Bronchial epithelial cell (primary cell): ENCODE measurements at regions not wholly inside any gene's neighbourhood (a gene's known extent, or its start where the extent isn't known, plus 50 kb on each side); places are given as distances from the start of the nearest gene placed in this dataset.

Experiments
- DNase-seq: peaks from one replicate; pipeline ENCODE4 v3.0.0-alpha.2; 2010; ENCODE audit warnings: low read depth
- FAIRE-seq: peaks from 2 replicates; lab custom pipeline; 2011; peaks lifted over from hg19 to GRCh38; lab: Jason Lieb, UNC
- H3K27me3 ChIP-seq: 2 replicates; pipeline ENCODE4 v1.5.1; 2011; ENCODE audit warnings: low read length; ENCODE audit not compliant: control insufficient read depth, insufficient read depth
- H3K36me3 ChIP-seq: 2 replicates; pipeline ENCODE4 v1.5.1; 2011; ENCODE audit warnings: low read length; ENCODE audit not compliant: control insufficient read depth, insufficient read depth
- H3K4me3 ChIP-seq: 2 replicates; pipeline ENCODE4 v1.5.1; 2011; ENCODE audit warnings: mild to moderate bottlenecking, low read depth, low read length, control low read depth
- TF ChIP-seq, protein P1 (sequence below): IDR thresholded peaks from 2 replicates; pipeline ENCODE4 v1.5.1; 2011; ENCODE audit warnings: mild to moderate bottlenecking, moderate library complexity, low read length, control low read depth, inconsistent platforms; ENCODE audit not compliant: insufficient read depth, severe bottlenecking

- H3K36me3 ChIP-seq, result no peaks in the 10 kb centered on the region
- TF ChIP-seq, protein P1, sequence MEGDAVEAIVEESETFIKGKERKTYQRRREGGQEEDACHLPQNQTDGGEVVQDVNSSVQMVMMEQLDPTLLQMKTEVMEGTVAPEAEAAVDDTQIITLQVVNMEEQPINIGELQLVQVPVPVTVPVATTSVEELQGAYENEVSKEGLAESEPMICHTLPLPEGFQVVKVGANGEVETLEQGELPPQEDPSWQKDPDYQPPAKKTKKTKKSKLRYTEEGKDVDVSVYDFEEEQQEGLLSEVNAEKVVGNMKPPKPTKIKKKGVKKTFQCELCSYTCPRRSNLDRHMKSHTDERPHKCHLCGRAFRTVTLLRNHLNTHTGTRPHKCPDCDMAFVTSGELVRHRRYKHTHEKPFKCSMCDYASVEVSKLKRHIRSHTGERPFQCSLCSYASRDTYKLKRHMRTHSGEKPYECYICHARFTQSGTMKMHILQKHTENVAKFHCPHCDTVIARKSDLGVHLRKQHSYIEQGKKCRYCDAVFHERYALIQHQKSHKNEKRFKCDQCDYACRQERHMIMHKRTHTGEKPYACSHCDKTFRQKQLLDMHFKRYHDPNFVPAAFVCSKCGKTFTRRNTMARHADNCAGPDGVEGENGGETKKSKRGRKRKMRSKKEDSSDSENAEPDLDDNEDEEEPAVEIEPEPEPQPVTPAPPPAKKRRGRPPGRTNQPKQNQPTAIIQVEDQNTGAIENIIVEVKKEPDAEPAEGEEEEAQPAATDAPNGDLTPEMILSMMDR, result no peak
- no peak for FAIRE-seq
- no peak overlapping the region for H3K4me3 ChIP-seq
- H3K27me3 ChIP-seq, result no peaks in the 10 kb centered on the region
- DNase-seq, result peak; percentile 1
Observed at GRCh38 chr5:51104556-51104955, 278.7 kb upstream of the ISL1 start.

DNA sequence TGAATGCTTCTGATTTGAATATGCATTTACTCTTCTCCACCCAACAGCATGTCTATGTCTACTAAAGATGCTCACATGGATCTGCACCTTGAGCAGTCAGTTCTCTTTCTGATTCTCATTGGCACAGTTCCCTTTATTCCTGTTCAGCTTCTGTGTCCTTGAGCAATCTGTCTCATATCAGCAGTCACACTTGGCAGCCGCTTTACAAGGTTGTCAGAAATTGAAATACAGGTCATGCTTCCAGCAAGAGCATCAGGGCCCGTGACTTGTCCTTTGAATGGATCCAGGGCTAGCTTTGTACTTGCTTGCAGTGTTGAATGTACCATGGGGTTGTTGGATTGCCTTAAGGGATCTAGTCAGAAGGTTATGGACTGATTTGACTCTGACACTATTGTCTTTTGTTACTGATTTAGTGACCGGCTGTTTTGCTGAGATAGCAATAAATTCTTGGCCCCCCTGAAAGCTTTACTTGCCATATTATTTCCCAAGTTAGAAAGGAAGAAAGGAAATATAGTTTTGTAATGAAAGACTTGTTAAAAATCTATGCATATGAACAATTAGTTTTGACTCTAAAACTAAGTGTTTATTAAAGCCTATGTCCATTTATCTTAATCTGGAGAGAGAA is 273.4 kb upstream of the ISL1 start:
- H3K4me3 ChIP-seq, result no peak overlapping the region
- no peaks in the 10 kb centered on the region for H3K36me3 ChIP-seq
- DNase-seq, result no peak
- H3K27me3 ChIP-seq, result no peaks in the 10 kb centered on the region
- TF ChIP-seq, protein P1, result no peak
- no peak for FAIRE-seq

- Histone ChIP-seq H3K4me3 (no peak overlapping the region), H3K36me3 (no peaks in the 10 kb centered on the region), H3K27me3 (no peaks in the 10 kb centered on the region)
- FAIRE-seq (no peak), DNase-seq (peak; percentile 61)
- TF ChIP-seq, protein P1, result no peak
Observed at GRCh38 chr5:51131266-51131665, 252.0 kb upstream of the ISL1 start.

DNA sequence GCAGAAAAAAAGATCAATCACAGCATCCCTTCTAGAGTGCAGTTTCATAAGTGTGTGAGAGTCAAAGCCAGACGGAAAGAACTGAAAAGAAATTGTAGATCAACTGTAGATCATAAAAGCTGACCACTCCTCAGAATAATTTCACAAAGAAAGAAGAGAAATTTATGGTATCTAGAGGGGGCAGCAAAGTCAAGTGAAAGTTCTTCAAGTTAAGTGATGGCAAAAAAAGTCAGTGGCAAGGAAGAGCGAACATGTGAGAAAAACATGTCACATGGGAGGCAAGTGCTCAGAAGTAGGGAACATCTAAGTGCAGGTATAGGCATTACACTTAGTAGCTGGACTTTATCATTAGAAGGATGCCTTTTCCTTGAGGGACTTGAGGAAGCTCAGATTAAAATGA is 245.1 kb upstream of the ISL1 start:
- FAIRE-seq, result no peak
- TF ChIP-seq, protein P1, result no peak
- Histone ChIP-seq H3K27me3 (no peaks in the 10 kb centered on the region), H3K4me3 (no peak overlapping the region), H3K36me3 (no peaks in the 10 kb centered on the region)
- no peak for DNase-seq

GRCh38 chr5:51148437-51148836 is 234.8 kb upstream of the ISL1 start:
- TF ChIP-seq, protein P1, result no peak
- FAIRE-seq, result no peak
- H3K27me3 ChIP-seq, result no peaks in the 10 kb centered on the region

GRCh38 chr5:51156222-51156621 is 227.0 kb upstream of the ISL1 start:
- H3K27me3 ChIP-seq, result no peaks in the 10 kb centered on the region
- H3K36me3 ChIP-seq, result no peaks in the 10 kb centered on the region
- FAIRE-seq (no peak), DNase-seq (no peak)
- H3K4me3 ChIP-seq, result no peak overlapping the region
- TF ChIP-seq, protein P1, result no peak

More at GRCh38 chr5:51148437-51148836, 234.8 kb upstream of the ISL1 start:
- DNase-seq, result no peak
- Histone ChIP-seq H3K4me3 (no peak overlapping the region), H3K36me3 (no peaks in the 10 kb centered on the region)
